ENCODE measurements at regions not wholly inside any gene's neighbourhood (a gene's known extent, or its start where the extent isn't known, plus 50 kb on each side); places are given as distances from the start of the nearest gene placed in this dataset.
A peak's percentile ranks its signal among the peaks of the same experiment; 100 is the strongest.
"Not testable (repeated sequence)": the region's sequence is repeated elsewhere in the genome, so short reads cannot be mapped to it uniquely, and the experiment has no call there.

GRCh38 chr2:18282026-18282425 is 278.4 kb downstream of the RDH14 start:
- no peak for DNase-seq (ENCODE audit: low read depth)
- H3K4me3 ChIP-seq (ENCODE audit: low read depth, low read length) = no peak overlapping the region

GRCh38 chr2:18276583-18277075 is 283.8 kb downstream of the RDH14 start:
- no peak overlapping the region for H3K4me3 ChIP-seq (ENCODE audit: low read depth, low read length)
- no peak for DNase-seq (ENCODE audit: low read depth)

GRCh38 chr2:18273205-18273604 is 287.2 kb downstream of the RDH14 start:
- H3K4me3 ChIP-seq (ENCODE audit: low read depth, low read length) = no peak overlapping the region
- no peak for DNase-seq (ENCODE audit: low read depth)

- DNase-seq (ENCODE audit: low read depth) = no peak
- H3K4me3 ChIP-seq (ENCODE audit: low read depth, low read length) = no peak overlapping the region
These were observed 288.3 kb downstream of the RDH14 start for GRCh38 chr2:18272148-18272494.

GRCh38 chr2:18271370-18272147 is 288.9 kb downstream of the RDH14 start:
- no peak for DNase-seq (ENCODE audit: low read depth)
- no peak overlapping the region for H3K4me3 ChIP-seq (ENCODE audit: low read depth, low read length)

- no peak overlapping the region for H3K4me3 ChIP-seq (ENCODE audit: low read depth, low read length)
These were observed 292.1 kb downstream of the RDH14 start for GRCh38 chr2:18268400-18268799.

GRCh38 chr2:18267501-18267900 is 293.0 kb downstream of the RDH14 start:
- no peak overlapping the region for H3K4me3 ChIP-seq (ENCODE audit: low read depth, low read length)
- no peak for DNase-seq (ENCODE audit: low read depth)

More at GRCh38 chr2:18268400-18268799, 292.1 kb downstream of the RDH14 start:
- DNase-seq (ENCODE audit: low read depth) = peak; percentile 18

- H3K4me3 ChIP-seq (ENCODE audit: low read depth, low read length); DNase-seq (ENCODE audit: low read depth): not testable (repeated sequence)
These were observed 293.8 kb downstream of the RDH14 start for GRCh38 chr2:18266699-18267098.

GRCh38 chr2:18265614-18266586 is 294.6 kb downstream of the RDH14 start:
- no peak overlapping the region for H3K4me3 ChIP-seq (ENCODE audit: low read depth, low read length)
- no peak for DNase-seq (ENCODE audit: low read depth)

- H3K4me3 ChIP-seq (ENCODE audit: low read depth, low read length) = no peak overlapping the region
- DNase-seq (ENCODE audit: low read depth) = no peak
These were observed 297.9 kb downstream of the RDH14 start for GRCh38 chr2:18262601-18263000.

- no peak for DNase-seq (ENCODE audit: low read depth)
- no peak overlapping the region for H3K4me3 ChIP-seq (ENCODE audit: low read depth, low read length)
These were observed 306.7 kb downstream of the RDH14 start for GRCh38 chr2:18253686-18254197.

- H3K4me3 ChIP-seq (ENCODE audit: low read depth, low read length) = no peak overlapping the region
- DNase-seq (ENCODE audit: low read depth) = no peak
These were observed 309.0 kb downstream of the RDH14 start for GRCh38 chr2:18251486-18251885.

GRCh38 chr2:18247282-18248110 is 313.0 kb downstream of the RDH14 start:
- no peak overlapping the region for H3K4me3 ChIP-seq (ENCODE audit: low read depth, low read length)
- no peak for DNase-seq (ENCODE audit: low read depth)

- no peak overlapping the region for H3K4me3 ChIP-seq (ENCODE audit: low read depth, low read length)
- no peak for DNase-seq (ENCODE audit: low read depth)
These were observed 315.1 kb downstream of the RDH14 start for GRCh38 chr2:18245375-18245774.

- no peak overlapping the region for H3K4me3 ChIP-seq (ENCODE audit: low read depth, low read length)
- no peak for DNase-seq (ENCODE audit: low read depth)
These were observed 315.6 kb downstream of the RDH14 start for GRCh38 chr2:18244845-18245244.

GRCh38 chr2:18243816-18244215 is 316.6 kb downstream of the RDH14 start:
- H3K4me3 ChIP-seq (ENCODE audit: low read depth, low read length) = no peak overlapping the region
- no peak for DNase-seq (ENCODE audit: low read depth)

- H3K4me3 ChIP-seq (ENCODE audit: low read depth, low read length) = no peak overlapping the region
- DNase-seq (ENCODE audit: low read depth) = no peak
These were observed 317.7 kb downstream of the RDH14 start for GRCh38 chr2:18242716-18243115.

- H3K4me3 ChIP-seq (ENCODE audit: low read depth, low read length) = no peak overlapping the region
- DNase-seq (ENCODE audit: low read depth) = no peak
These were observed 322.2 kb downstream of the RDH14 start for GRCh38 chr2:18238209-18238608.

GRCh38 chr2:18237298-18237697 is 323.2 kb downstream of the RDH14 start:
- H3K4me3 ChIP-seq (ENCODE audit: low read depth, low read length) = no peak overlapping the region
- no peak for DNase-seq (ENCODE audit: low read depth)

Measured in skeletal muscle cell (primary cell).